ENCODE measurements at regions not wholly inside any gene's neighbourhood (a gene's known extent, or its start where the extent isn't known, plus 50 kb on each side); places are given as distances from the start of the nearest gene placed in this dataset.

GRCh38 chr5:106493910-106494309, 1176.8 kb downstream of the EFNA5 start:
- TF ChIP-seq YY1 (IDR thresholded peaks at IDR 0.05; ENCODE audit: low read depth) (no peak), ZBTB7A (IDR thresholded peaks at IDR 0.05; ENCODE audit: low read depth) (no peak), FOXM1 (IDR thresholded peaks at IDR 0.05; ENCODE audit: borderline replicate concordance, low read depth) (no peak), CREB1 (IDR thresholded peaks at IDR 0.05; ENCODE audit: low read depth) (no peak), REST (IDR thresholded peaks at IDR 0.05; ENCODE audit: low read depth) (no peak), TAF1 (IDR thresholded peaks at IDR 0.05; ENCODE audit: low read depth) (no peak), NFIC (IDR thresholded peaks at IDR 0.05) (no peak), MAX (IDR thresholded peaks at IDR 0.05) (no peak), EP300 (IDR thresholded peaks at IDR 0.05; ENCODE audit: borderline replicate concordance) (no peak), EGR1 (IDR thresholded peaks at IDR 0.05) (no peak), TEAD4 (IDR thresholded peaks at IDR 0.05) (no peak), CEBPB (IDR thresholded peaks at IDR 0.05) (no peak)
- TF ChIP-seq, protein P1, sequence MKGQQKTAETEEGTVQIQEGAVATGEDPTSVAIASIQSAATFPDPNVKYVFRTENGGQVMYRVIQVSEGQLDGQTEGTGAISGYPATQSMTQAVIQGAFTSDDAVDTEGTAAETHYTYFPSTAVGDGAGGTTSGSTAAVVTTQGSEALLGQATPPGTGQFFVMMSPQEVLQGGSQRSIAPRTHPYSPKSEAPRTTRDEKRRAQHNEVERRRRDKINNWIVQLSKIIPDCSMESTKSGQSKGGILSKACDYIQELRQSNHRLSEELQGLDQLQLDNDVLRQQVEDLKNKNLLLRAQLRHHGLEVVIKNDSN (IDR thresholded peaks at IDR 0.05) = no peak

DNA sequence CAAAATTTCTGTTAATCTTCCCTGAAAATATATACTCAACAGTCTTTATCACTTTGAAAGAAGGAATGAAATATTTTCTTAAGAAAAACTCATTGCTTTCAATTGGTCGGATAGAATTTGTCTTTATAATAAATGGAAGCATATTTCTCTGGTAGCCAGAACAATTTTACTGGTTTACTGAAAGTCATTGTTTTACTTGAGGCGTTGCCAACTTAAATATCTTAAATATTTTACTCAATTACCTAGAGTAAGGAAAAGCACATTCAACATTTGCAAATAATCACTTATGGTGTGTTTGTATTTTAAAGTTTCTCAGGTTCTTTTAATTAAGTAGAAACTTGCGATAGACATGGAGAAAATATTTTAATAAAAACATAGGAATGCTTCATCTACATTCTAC, 1181.7 kb downstream of the EFNA5 start:
- no peak for TF ChIP-seq FOXM1 (IDR thresholded peaks at IDR 0.05; ENCODE audit: borderline replicate concordance, low read depth)
- TF ChIP-seq, protein P1 (IDR thresholded peaks at IDR 0.05) = no peak
- TF ChIP-seq TAF1 (IDR thresholded peaks at IDR 0.05; ENCODE audit: low read depth) = no peak
- no peak for TF ChIP-seq ZBTB7A (IDR thresholded peaks at IDR 0.05; ENCODE audit: low read depth)
- no peak for TF ChIP-seq RAD21 (IDR thresholded peaks at IDR 0.05; ENCODE audit: low read depth)
- no peak for TF ChIP-seq CEBPB (IDR thresholded peaks at IDR 0.05)
- no peak for TF ChIP-seq TEAD4 (IDR thresholded peaks at IDR 0.05)
- no peak for TF ChIP-seq TCF12 (IDR thresholded peaks at IDR 0.05; ENCODE audit: low read depth)
- TF ChIP-seq CREB1 (IDR thresholded peaks at IDR 0.05; ENCODE audit: low read depth) = no peak
- no peak for TF ChIP-seq YY1 (IDR thresholded peaks at IDR 0.05; ENCODE audit: low read depth)
- TF ChIP-seq NFIC (IDR thresholded peaks at IDR 0.05) = no peak
- TF ChIP-seq EP300 (IDR thresholded peaks at IDR 0.05; ENCODE audit: borderline replicate concordance) = no peak
- TF ChIP-seq EGR1 (IDR thresholded peaks at IDR 0.05) = no peak

DNA sequence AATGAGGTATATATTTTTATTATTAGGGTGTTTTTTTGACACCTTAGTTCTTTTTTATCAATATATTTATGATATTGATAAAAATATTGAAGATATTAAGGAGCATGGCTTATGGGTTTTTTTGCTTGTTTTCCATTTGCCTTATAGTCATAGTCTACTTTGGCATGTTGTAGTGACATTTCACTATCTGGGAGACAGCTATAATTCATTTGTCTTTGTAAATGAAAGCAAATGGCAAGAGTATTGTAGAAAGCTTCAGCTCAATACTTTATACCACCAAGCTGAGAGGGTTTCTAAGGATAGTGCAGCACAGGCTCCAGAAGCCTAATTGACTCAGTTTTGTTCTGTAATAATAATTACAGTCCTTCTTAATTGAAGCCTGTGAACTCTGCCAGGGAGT, 1182.3 kb downstream of the EFNA5 start:
- TF ChIP-seq TAF1 (IDR thresholded peaks at IDR 0.05; ENCODE audit: low read depth) (no peak), RAD21 (IDR thresholded peaks at IDR 0.05; ENCODE audit: low read depth) (no peak), YY1 (IDR thresholded peaks at IDR 0.05; ENCODE audit: low read depth) (no peak), MAX (IDR thresholded peaks at IDR 0.05) (no peak), EP300 (IDR thresholded peaks at IDR 0.05; ENCODE audit: borderline replicate concordance) (no peak), NFIC (IDR thresholded peaks at IDR 0.05) (no peak), EGR1 (IDR thresholded peaks at IDR 0.05) (no peak), TEAD4 (IDR thresholded peaks at IDR 0.05) (no peak), CREB1 (IDR thresholded peaks at IDR 0.05; ENCODE audit: low read depth) (no peak), REST (IDR thresholded peaks at IDR 0.05; ENCODE audit: low read depth) (no peak), CEBPB (IDR thresholded peaks at IDR 0.05) (no peak), TCF12 (IDR thresholded peaks at IDR 0.05; ENCODE audit: low read depth) (no peak), FOXM1 (IDR thresholded peaks at IDR 0.05; ENCODE audit: borderline replicate concordance, low read depth) (no peak), ZBTB7A (IDR thresholded peaks at IDR 0.05; ENCODE audit: low read depth) (no peak)
- TF ChIP-seq, protein P1 (IDR thresholded peaks at IDR 0.05) = no peak

- TF ChIP-seq NFIC (IDR thresholded peaks at IDR 0.05) (no peak), ZBTB7A (IDR thresholded peaks at IDR 0.05; ENCODE audit: low read depth) (no peak), EP300 (IDR thresholded peaks at IDR 0.05; ENCODE audit: borderline replicate concordance) (no peak), TCF12 (IDR thresholded peaks at IDR 0.05; ENCODE audit: low read depth) (no peak), RAD21 (IDR thresholded peaks at IDR 0.05; ENCODE audit: low read depth) (no peak), TEAD4 (IDR thresholded peaks at IDR 0.05) (no peak), CEBPB (IDR thresholded peaks at IDR 0.05) (no peak)
These were observed 1189.4 kb downstream of the EFNA5 start for GRCh38 chr5:106481374-106481773.

DNA sequence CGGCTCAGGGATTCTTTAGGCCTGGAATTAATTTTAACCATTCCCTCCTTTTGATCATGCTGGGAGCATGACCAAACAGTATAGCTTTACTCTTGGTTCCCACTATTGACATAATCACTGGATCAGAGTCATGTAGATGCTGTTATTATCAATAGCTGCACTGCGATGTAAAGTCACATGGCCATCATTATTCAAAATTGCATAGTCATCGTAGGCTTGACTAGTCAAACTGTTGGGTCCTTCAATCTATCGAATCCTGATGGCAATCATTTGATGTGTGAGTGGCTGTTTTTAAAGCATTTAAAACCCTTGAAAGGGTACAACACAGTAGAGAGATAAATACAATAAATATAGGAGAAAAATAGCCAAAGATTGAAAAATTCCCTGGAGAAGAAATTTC, 1194.1 kb downstream of the EFNA5 start:
- TF ChIP-seq CREB1 (IDR thresholded peaks at IDR 0.05; ENCODE audit: low read depth) = no peak
- no peak for TF ChIP-seq EP300 (IDR thresholded peaks at IDR 0.05; ENCODE audit: borderline replicate concordance)

- no peak for TF ChIP-seq TEAD4 (IDR thresholded peaks at IDR 0.05)
- no peak for TF ChIP-seq NFIC (IDR thresholded peaks at IDR 0.05)
- TF ChIP-seq YY1 (IDR thresholded peaks at IDR 0.05; ENCODE audit: low read depth) = no peak
- TF ChIP-seq RAD21 (IDR thresholded peaks at IDR 0.05; ENCODE audit: low read depth) = no peak
- TF ChIP-seq, protein P1 (IDR thresholded peaks at IDR 0.05) = no peak
- no peak for TF ChIP-seq CREB1 (IDR thresholded peaks at IDR 0.05; ENCODE audit: low read depth)
- no peak for TF ChIP-seq TAF1 (IDR thresholded peaks at IDR 0.05; ENCODE audit: low read depth)
- no peak for TF ChIP-seq FOXM1 (IDR thresholded peaks at IDR 0.05; ENCODE audit: borderline replicate concordance, low read depth)
- TF ChIP-seq REST (IDR thresholded peaks at IDR 0.05; ENCODE audit: low read depth) = no peak
- no peak for TF ChIP-seq CEBPB (IDR thresholded peaks at IDR 0.05)
- no peak for TF ChIP-seq ZBTB7A (IDR thresholded peaks at IDR 0.05; ENCODE audit: low read depth)
- no peak for TF ChIP-seq EP300 (IDR thresholded peaks at IDR 0.05; ENCODE audit: borderline replicate concordance)
- no peak for TF ChIP-seq EGR1 (IDR thresholded peaks at IDR 0.05)
- TF ChIP-seq TCF12 (IDR thresholded peaks at IDR 0.05; ENCODE audit: low read depth) = no peak
- no peak for TF ChIP-seq MAX (IDR thresholded peaks at IDR 0.05)
These were observed 1196.7 kb downstream of the EFNA5 start for GRCh38 chr5:106474066-106474465.
